ENCODE measurements at regions not wholly inside any gene's neighbourhood (a gene's known extent, or its start where the extent isn't known, plus 50 kb on each side); places are given as distances from the start of the nearest gene placed in this dataset.

GRCh38 chr5:30839956-30840355, 353.5 kb upstream of the CDH6 start:
- Histone ChIP-seq H3K4me1 (ENCODE audit: insufficient read depth) (no peaks in the 10 kb centered on the region), H3K27me3 (ENCODE audit: insufficient read depth) (no peaks in the 10 kb centered on the region), H3K9me2 (ENCODE audit: insufficient read depth) (peaks cover 6% of the 10 kb centered on the region; the same call in 1 of the 2 replicates), H3F3A (replicated peaks; ENCODE audit: low read depth) (no peaks in the 10 kb centered on the region), H3K27ac (ENCODE audit: low read depth) (no peak overlapping the region), H3K4me2 (no peak overlapping the region), H3K36me3 (ENCODE audit: insufficient read depth) (no peaks in the 10 kb centered on the region), H2AFZ (no peak overlapping the region), H3K79me2 (replicated peaks; ENCODE audit: insufficient read depth) (no peaks in the 10 kb centered on the region), H3K4me3 (no peak overlapping the region), H4K20me1 (replicated peaks; ENCODE audit: insufficient read depth) (no peaks in the 10 kb centered on the region)
- Mint-ChIP-seq H3K4me3 (no peak overlapping the region), H3K9me3 (no peaks in the 10 kb centered on the region), H3K27ac (no peak overlapping the region), H3K36me3 (ENCODE audit: low read depth) (no peaks in the 10 kb centered on the region), H3K27me3 (ENCODE audit: insufficient read depth, low read depth, poor library complexity) (no peaks in the 10 kb centered on the region), H3K4me1 (peaks cover 5% of the 10 kb centered on the region; the same call in 2 of the 3 replicates)
- DNase-seq (ENCODE audit: low spot score) = no peak
- TF ChIP-seq NANOG (IDR thresholded peaks at IDR 0.05; ENCODE audit: borderline replicate concordance) = no peak
- no peak for ATAC-seq

GRCh38 chr5:30838936-30839496, 354.5 kb upstream of the CDH6 start:
- H3K36me3 Mint-ChIP-seq (ENCODE audit: low read depth) = no peaks in the 10 kb centered on the region
- no peak for ATAC-seq
- no peaks in the 10 kb centered on the region for H3K36me3 ChIP-seq (ENCODE audit: insufficient read depth)

GRCh38 chr5:30832519-30832918, 361.0 kb upstream of the CDH6 start:
- DNase-seq (ENCODE audit: low spot score) = no peak
- Mint-ChIP-seq H3K27ac (no peak overlapping the region), H3K9me3 (peaks cover 5% of the 10 kb centered on the region; the same call in 1 of the 3 replicates), H3K4me3 (no peak overlapping the region), H3K27me3 (ENCODE audit: insufficient read depth, low read depth, poor library complexity) (no peaks in the 10 kb centered on the region), H3K4me1 (peaks cover 6% of the 10 kb centered on the region), H3K36me3 (ENCODE audit: low read depth) (peaks cover 3% of the 10 kb centered on the region; the same call in 2 of the 3 replicates)
- no peaks in the 10 kb centered on the region for H3K27me3 ChIP-seq (ENCODE audit: insufficient read depth)
- H3K79me2 ChIP-seq (replicated peaks; ENCODE audit: insufficient read depth) = no peaks in the 10 kb centered on the region
- H4K20me1 ChIP-seq (replicated peaks; ENCODE audit: insufficient read depth) = no peaks in the 10 kb centered on the region
- no peaks in the 10 kb centered on the region for H3F3A ChIP-seq (replicated peaks; ENCODE audit: low read depth)
- no peak overlapping the region for H2AFZ ChIP-seq
- no peaks in the 10 kb centered on the region for H3K36me3 ChIP-seq (ENCODE audit: insufficient read depth)
- peaks cover 6% of the 10 kb centered on the region; the same call in 1 of the 2 replicates for H3K9me2 ChIP-seq (ENCODE audit: insufficient read depth)
- H3K4me3 ChIP-seq = no peak overlapping the region
- no peak overlapping the region for H3K27ac ChIP-seq (ENCODE audit: low read depth)
- peaks cover 7% of the 10 kb centered on the region; the same call in 1 of the 2 replicates for H3K4me1 ChIP-seq (ENCODE audit: insufficient read depth)
- H3K4me2 ChIP-seq = no peak overlapping the region
- no peak for ATAC-seq
- TF ChIP-seq JUNB (IDR thresholded peaks at IDR 0.05; ENCODE audit: unreplicated experiment) (no peak), CTCF (conservative IDR thresholded peaks at IDR 0.05; ENCODE audit: low read depth in 2 of 2) (no peak), ZNF462 (CRISPR knock-in tag; IDR thresholded peaks at IDR 0.05) (no peak), POLR2AphosphoS5 (IDR thresholded peaks at IDR 0.05; ENCODE audit: low read depth) (no peak), EZH2 (IDR thresholded peaks at IDR 0.05; ENCODE audit: low read depth, unreplicated experiment) (no peak), STAT1 (IDR thresholded peaks at IDR 0.05; ENCODE audit: unreplicated experiment) (no peak)

More at GRCh38 chr5:30838936-30839496, 354.5 kb upstream of the CDH6 start:
- Histone ChIP-seq H3K9me2 (ENCODE audit: insufficient read depth) (peaks cover 6% of the 10 kb centered on the region; the same call in 1 of the 2 replicates), H3K4me1 (ENCODE audit: insufficient read depth) (no peaks in the 10 kb centered on the region), H3F3A (replicated peaks; ENCODE audit: low read depth) (no peaks in the 10 kb centered on the region), H3K4me3 (no peak overlapping the region), H3K27me3 (ENCODE audit: insufficient read depth) (no peaks in the 10 kb centered on the region), H2AFZ (no peak overlapping the region), H3K27ac (ENCODE audit: low read depth) (no peak overlapping the region), H4K20me1 (replicated peaks; ENCODE audit: insufficient read depth) (no peaks in the 10 kb centered on the region), H3K79me2 (replicated peaks; ENCODE audit: insufficient read depth) (no peaks in the 10 kb centered on the region), H3K4me2 (no peak overlapping the region)
- TF ChIP-seq POLR2AphosphoS5 (IDR thresholded peaks at IDR 0.05; ENCODE audit: low read depth) (no peak), JUNB (IDR thresholded peaks at IDR 0.05; ENCODE audit: unreplicated experiment) (no peak), EZH2phosphoT487 (IDR thresholded peaks at IDR 0.05; ENCODE audit: unreplicated experiment) (no peak), NANOG (IDR thresholded peaks at IDR 0.05; ENCODE audit: borderline replicate concordance) (no peak), ZNF114 (CRISPR knock-in tag; IDR thresholded peaks at IDR 0.05) (no peak), CREB1 (CRISPR knock-in tag; IDR thresholded peaks at IDR 0.05; ENCODE audit: low read depth) (no peak), STAT1 (IDR thresholded peaks at IDR 0.05; ENCODE audit: unreplicated experiment) (no peak)
- no peak overlapping the region for H3K4me3 Mint-ChIP-seq
- no peaks in the 10 kb centered on the region for H3K4me1 Mint-ChIP-seq
- no peaks in the 10 kb centered on the region for H3K27me3 Mint-ChIP-seq (ENCODE audit: insufficient read depth, low read depth, poor library complexity)
- no peaks in the 10 kb centered on the region for H3K9me3 Mint-ChIP-seq
- no peak overlapping the region for H3K27ac Mint-ChIP-seq
- DNase-seq (ENCODE audit: low spot score) = no peak

Data from GM23338 (cell line).